EH (cell line): ENCODE measurements at regions not wholly inside any gene's neighbourhood (a gene's known extent, or its start where the extent isn't known, plus 50 kb on each side); places are given as distances from the start of the nearest gene placed in this dataset.

Experiments used
- DNase-seq: peaks from one replicate; pipeline ENCODE4 v3.0.0-alpha.2; 2015; ENCODE audit warnings: low read depth

- no peak for DNase-seq
Observed at GRCh38 chr3:144229953-144230352, 258.3 kb downstream of the DIPK2A start.

- DNase-seq = no peak
Observed at GRCh38 chr3:144235489-144235888, 263.9 kb downstream of the DIPK2A start.

- DNase-seq = no peak
Observed at GRCh38 chr3:144237351-144237750, 265.7 kb downstream of the DIPK2A start.

- no peak for DNase-seq
Observed at GRCh38 chr3:144241404-144241803, 269.8 kb downstream of the DIPK2A start.

GRCh38 chr3:144242747-144243146 is 271.1 kb downstream of the DIPK2A start:
- no peak for DNase-seq

- DNase-seq = no peak
Observed at GRCh38 chr3:144244662-144245061, 273.0 kb downstream of the DIPK2A start.

GRCh38 chr3:144252896-144253295 is 281.3 kb downstream of the DIPK2A start:
- no peak for DNase-seq

GRCh38 chr3:144257381-144257780 is 285.8 kb downstream of the DIPK2A start:
- DNase-seq = no peak

- no peak for DNase-seq
Observed at GRCh38 chr3:144259267-144259666, 287.6 kb downstream of the DIPK2A start.

GRCh38 chr3:144263706-144264105 is 292.1 kb downstream of the DIPK2A start:
- no peak for DNase-seq

GRCh38 chr3:144264350-144264749 is 292.7 kb downstream of the DIPK2A start:
- no peak for DNase-seq

GRCh38 chr3:144264794-144265193 is 293.2 kb downstream of the DIPK2A start:
- DNase-seq = no peak

GRCh38 chr3:144265542-144266100 is 294.0 kb downstream of the DIPK2A start:
- no peak for DNase-seq

- DNase-seq = no peak
Observed at GRCh38 chr3:144270100-144270499, 298.5 kb downstream of the DIPK2A start.

GRCh38 chr3:144272680-144273079 is 301.1 kb downstream of the DIPK2A start:
- no peak for DNase-seq

GRCh38 chr3:144273601-144274000 is 302.0 kb downstream of the DIPK2A start:
- peak; percentile 1 for DNase-seq

- DNase-seq = no peak
Observed at GRCh38 chr3:144275005-144275404, 303.4 kb downstream of the DIPK2A start.

- DNase-seq = no peak
Observed at GRCh38 chr3:144282313-144282712, 310.7 kb downstream of the DIPK2A start.

GRCh38 chr3:144286235-144286910 is 314.8 kb downstream of the DIPK2A start:
- no peak for DNase-seq

- DNase-seq = no peak
Observed at GRCh38 chr3:144287001-144287400, 315.4 kb downstream of the DIPK2A start.

- no peak for DNase-seq
Observed at GRCh38 chr3:144289057-144289456, 317.4 kb downstream of the DIPK2A start.

- no peak for DNase-seq
Observed at GRCh38 chr3:144294659-144295538, 323.3 kb downstream of the DIPK2A start.

GRCh38 chr3:144295613-144296012 is 324.0 kb downstream of the DIPK2A start:
- no peak for DNase-seq
